ENCODE measurements at regions not wholly inside any gene's neighbourhood (a gene's known extent, or its start where the extent isn't known, plus 50 kb on each side); places are given as distances from the start of the nearest gene placed in this dataset.
"Not testable (repeated sequence)": the region's sequence is repeated elsewhere in the genome, so short reads cannot be mapped to it uniquely, and the experiment has no call there.

GRCh38 chr4:74555231-74555630 lies 110.3 kb downstream of the AREG start:
- DNase-seq, result no peak
- CTCF ChIA-PET, result interaction anchor here (1.6 kb wide), 1 partner anchor 12 kb away, joined by 4 read pairs; no protein-coding TSS in a partner anchor
- Mint-ChIP-seq H3K9me3 (ENCODE audit: low read depth) (peaks cover 3% of the 10 kb centered on the region), H3K36me3 (no peaks in the 10 kb centered on the region), H3K4me1 (no peaks in the 10 kb centered on the region), H3K27ac (no peak overlapping the region), H3K4me3 (no peak overlapping the region), H3K27me3 (no peaks in the 10 kb centered on the region)
- no peak for ATAC-seq

GRCh38 chr4:74555843-74556242 lies 110.9 kb downstream of the AREG start:
- H3K4me3 Mint-ChIP-seq, result no peak overlapping the region
- DNase-seq, result no peak
- H3K4me1 Mint-ChIP-seq, result no peaks in the 10 kb centered on the region
- H3K36me3 Mint-ChIP-seq, result no peaks in the 10 kb centered on the region
- no peaks in the 10 kb centered on the region for H3K27me3 Mint-ChIP-seq
- ATAC-seq, result no peak
- CTCF ChIA-PET, result interaction anchor here (1.6 kb wide), 1 partner anchor 13 kb away, joined by 4 read pairs; no protein-coding TSS in a partner anchor
- peaks cover 3% of the 10 kb centered on the region for H3K9me3 Mint-ChIP-seq (ENCODE audit: low read depth)
- no peak overlapping the region for H3K27ac Mint-ChIP-seq

GRCh38 chr4:74559853-74560252 lies 114.9 kb downstream of the AREG start:
- CTCF ChIA-PET, result no interaction called here
- no peak for ATAC-seq
- no peak overlapping the region for H3K27ac Mint-ChIP-seq
- no peaks in the 10 kb centered on the region for H3K4me1 Mint-ChIP-seq
- no peak for DNase-seq
- H3K27me3 Mint-ChIP-seq, result no peaks in the 10 kb centered on the region
- peaks cover 5% of the 10 kb centered on the region for H3K9me3 Mint-ChIP-seq (ENCODE audit: low read depth)
- no peak overlapping the region for H3K4me3 Mint-ChIP-seq
- H3K36me3 Mint-ChIP-seq, result no peaks in the 10 kb centered on the region

- H3K27me3 Mint-ChIP-seq, result no peaks in the 10 kb centered on the region
- no peaks in the 10 kb centered on the region for H3K36me3 Mint-ChIP-seq
- H3K9me3 Mint-ChIP-seq (ENCODE audit: low read depth), result no peaks in the 10 kb centered on the region
- ATAC-seq (no peak), DNase-seq (no peak)
- CTCF ChIA-PET, result no interaction called here
- no peaks in the 10 kb centered on the region for H3K4me1 Mint-ChIP-seq
- no peak overlapping the region for H3K27ac Mint-ChIP-seq
- H3K4me3 Mint-ChIP-seq, result no peak overlapping the region
Measured at GRCh38 chr4:74567981-74568380, 123.0 kb downstream of the AREG start.

GRCh38 chr4:74570095-74570494 lies 125.2 kb downstream of the AREG start:
- no peaks in the 10 kb centered on the region for H3K27me3 Mint-ChIP-seq
- DNase-seq, result no peak
- no peaks in the 10 kb centered on the region for H3K36me3 Mint-ChIP-seq
- H3K4me3 Mint-ChIP-seq, result no peak overlapping the region
- no peak for ATAC-seq
- no peaks in the 10 kb centered on the region for H3K9me3 Mint-ChIP-seq (ENCODE audit: low read depth)
- H3K4me1 Mint-ChIP-seq, result no peaks in the 10 kb centered on the region
- CTCF ChIA-PET, result no interaction called here
- H3K27ac Mint-ChIP-seq, result no peak overlapping the region

GRCh38 chr4:74578329-74578728 lies 133.4 kb downstream of the AREG start:
- CTCF ChIA-PET, result no interaction called here
- DNase-seq (no peak), ATAC-seq (no peak)
- H3K27me3 Mint-ChIP-seq, result peaks cover 2% of the 10 kb centered on the region
- no peaks in the 10 kb centered on the region for H3K36me3 Mint-ChIP-seq
- no peaks in the 10 kb centered on the region for H3K4me1 Mint-ChIP-seq
- no peak overlapping the region for H3K4me3 Mint-ChIP-seq
- H3K27ac Mint-ChIP-seq, result no peak overlapping the region
- H3K9me3 Mint-ChIP-seq (ENCODE audit: low read depth), result no peaks in the 10 kb centered on the region

GRCh38 chr4:74578865-74579264 lies 133.9 kb downstream of the AREG start:
- H3K4me1 Mint-ChIP-seq; H3K27ac Mint-ChIP-seq; H3K27me3 Mint-ChIP-seq; H3K36me3 Mint-ChIP-seq; ATAC-seq; H3K4me3 Mint-ChIP-seq; CTCF ChIA-PET; H3K9me3 Mint-ChIP-seq (ENCODE audit: low read depth); DNase-seq: not testable (repeated sequence)

- no peaks in the 10 kb centered on the region for H3K4me1 Mint-ChIP-seq
- ATAC-seq (no peak), DNase-seq (no peak)
- no peak overlapping the region for H3K4me3 Mint-ChIP-seq
- H3K36me3 Mint-ChIP-seq, result no peaks in the 10 kb centered on the region
- no peaks in the 10 kb centered on the region for H3K9me3 Mint-ChIP-seq (ENCODE audit: low read depth)
- CTCF ChIA-PET, result no interaction called here
- peaks cover 2% of the 10 kb centered on the region for H3K27me3 Mint-ChIP-seq
- no peak overlapping the region for H3K27ac Mint-ChIP-seq
Measured at GRCh38 chr4:74583089-74583700, 138.3 kb downstream of the AREG start.

GRCh38 chr4:74583757-74584156 lies 138.8 kb downstream of the AREG start:
- Mint-ChIP-seq H3K36me3 (no peaks in the 10 kb centered on the region), H3K4me1 (no peaks in the 10 kb centered on the region), H3K27me3 (peaks cover 2% of the 10 kb centered on the region), H3K9me3 (ENCODE audit: low read depth) (no peaks in the 10 kb centered on the region), H3K4me3 (no peak overlapping the region), H3K27ac (no peak overlapping the region)
- no peak for ATAC-seq
- no peak for DNase-seq
- CTCF ChIA-PET, result no interaction called here

- Mint-ChIP-seq H3K27me3 (no peaks in the 10 kb centered on the region), H3K27ac (no peak overlapping the region), H3K9me3 (ENCODE audit: low read depth) (no peaks in the 10 kb centered on the region), H3K36me3 (no peaks in the 10 kb centered on the region), H3K4me1 (no peaks in the 10 kb centered on the region), H3K4me3 (no peak overlapping the region)
- DNase-seq (no peak), ATAC-seq (no peak)
- CTCF ChIA-PET, result no interaction called here
Measured at GRCh38 chr4:74588350-74588749, 143.4 kb downstream of the AREG start.

- H3K27ac Mint-ChIP-seq, result no peak overlapping the region
- CTCF ChIA-PET, result no interaction called here
- no peaks in the 10 kb centered on the region for H3K4me1 Mint-ChIP-seq
- no peak overlapping the region for H3K4me3 Mint-ChIP-seq
- H3K27me3 Mint-ChIP-seq, result no peaks in the 10 kb centered on the region
- H3K36me3 Mint-ChIP-seq, result no peaks in the 10 kb centered on the region
- ATAC-seq, result no peak
- H3K9me3 Mint-ChIP-seq (ENCODE audit: low read depth), result no peaks in the 10 kb centered on the region
- DNase-seq, result no peak
Measured at GRCh38 chr4:74590476-74590875, 145.5 kb downstream of the AREG start.

GRCh38 chr4:74598611-74599325 lies 153.8 kb downstream of the AREG start:
- H3K4me1 Mint-ChIP-seq, result no peaks in the 10 kb centered on the region

GRCh38 chr4:74603186-74603585 lies 158.2 kb downstream of the AREG start:
- no peaks in the 10 kb centered on the region for H3K4me1 Mint-ChIP-seq
- H3K36me3 Mint-ChIP-seq, result no peaks in the 10 kb centered on the region
- DNase-seq (no peak), ATAC-seq (no peak)
- H3K9me3 Mint-ChIP-seq (ENCODE audit: low read depth), result peaks cover 3% of the 10 kb centered on the region
- CTCF ChIA-PET, result no interaction called here
- no peak overlapping the region for H3K27ac Mint-ChIP-seq
- H3K4me3 Mint-ChIP-seq, result no peak overlapping the region
- H3K27me3 Mint-ChIP-seq, result no peaks in the 10 kb centered on the region

More at GRCh38 chr4:74598611-74599325, 153.8 kb downstream of the AREG start:
- Mint-ChIP-seq H3K9me3 (ENCODE audit: low read depth) (peaks cover 14% of the 10 kb centered on the region), H3K4me3 (no peak overlapping the region), H3K27me3 (no peaks in the 10 kb centered on the region), H3K36me3 (no peaks in the 10 kb centered on the region), H3K27ac (no peak overlapping the region)
- ATAC-seq (no peak), DNase-seq (no peak)
- CTCF ChIA-PET, result interaction anchor here (0.6 kb wide), 1 partner anchor 222 kb away, joined by 3 read pairs; no protein-coding TSS in a partner anchor

- Mint-ChIP-seq H3K27me3 (no peaks in the 10 kb centered on the region), H3K4me3 (no peak overlapping the region), H3K9me3 (ENCODE audit: low read depth) (no peaks in the 10 kb centered on the region), H3K27ac (no peak overlapping the region), H3K4me1 (no peaks in the 10 kb centered on the region), H3K36me3 (no peaks in the 10 kb centered on the region)
- DNase-seq (no peak), ATAC-seq (no peak)
- CTCF ChIA-PET, result no interaction called here
Measured at GRCh38 chr4:74608151-74608949, 163.4 kb downstream of the AREG start.

Data from activated CD8-positive, alpha-beta memory T cell treated with anti-CD3 and anti-CD28 coated beads, Interleukin-2, amount 10 ng/mL, durations not matched to agents 7 days and 5 days (primary cell).